IMR-90 (cell line): ENCODE measurements at regions not wholly inside any gene's neighbourhood (a gene's known extent, or its start where the extent isn't known, plus 50 kb on each side); places are given as distances from the start of the nearest gene placed in this dataset.

ENCODE experiments used
- ATAC-seq: fragments of 200-7000 bp; cut with Tn5 transposase; 2 replicates; pipeline ENCODE4 v1.9.1; 2020; ENCODE audit warnings: low read depth, mild to moderate bottlenecking, moderate library complexity
- BruUV-seq: library from RNA; stranded (reverse); fragments of 400-500 nt; replicated peaks from 2 replicates; lab custom pipeline; 2021; lab: Mats Ljungman, UMichigan
- CTCF ChIA-PET: fragments of 300-600 bp; formaldehyde crosslinking; extraction: SDS; loops from one replicate; lab custom pipeline; 2021; ENCODE audit warnings: antibody characterized with exemption; lab: Yijun Ruan, JAX
- POLR2A ChIA-PET: fragments of 300-600 bp; sonication (Branson Sonifier 250); formaldehyde crosslinking; loops from one replicate; lab custom pipeline; 2022; ENCODE audit warnings: antibody characterized with exemption; ENCODE audit not compliant: unreplicated experiment; lab: Charles Lee
- DNase-seq: peaks from one replicate; pipeline ENCODE4 v3.0.0; 2013
- H2AFZ ChIP-seq: replicated peaks from 2 replicates; pipeline ENCODE3; 2013; ENCODE audit warnings: low read length, mild to moderate bottlenecking; ENCODE audit not compliant: poor library complexity
- H2AK5ac ChIP-seq: 2 replicates; pipeline ENCODE4 v1.6.1; 2013; ENCODE audit warnings: low read depth, low read length, inconsistent platforms
- H2AK9ac ChIP-seq: replicated peaks from 2 replicates; pipeline ENCODE3; 2013; ENCODE audit warnings: mild to moderate bottlenecking, low read depth, low read length, moderate library complexity; ENCODE audit not compliant: poor library complexity
- H2BK120ac ChIP-seq: 2 replicates; pipeline ENCODE4 v1.6.1; 2013; ENCODE audit warnings: low read depth, low read length, inconsistent platforms
- H2BK15ac ChIP-seq: 3 replicates; pipeline ENCODE4 v1.6.1; 2013; ENCODE audit warnings: low read depth, low read length, inconsistent platforms
- H2BK20ac ChIP-seq: 2 replicates; pipeline ENCODE4 v1.6.1; 2013; ENCODE audit warnings: low read depth, mild to moderate bottlenecking, inconsistent platforms, low read length, moderate library complexity
- H2BK5ac ChIP-seq: 2 replicates; pipeline ENCODE4 v1.6.1; 2013; ENCODE audit warnings: mild to moderate bottlenecking, low read depth, low read length, inconsistent platforms; ENCODE audit not compliant: poor library complexity, severe bottlenecking
- H3K14ac ChIP-seq: replicated peaks from 2 replicates; pipeline ENCODE4 v1.6.1; 2013; ENCODE audit warnings: low read depth, low read length, inconsistent platforms
- H3K18ac ChIP-seq: 2 replicates; pipeline ENCODE4 v1.6.1; 2013; ENCODE audit warnings: low read depth, low read length, control low read depth
- H3K23ac ChIP-seq: 2 replicates; pipeline ENCODE4 v1.6.1; 2013; ENCODE audit warnings: low read depth, low read length, inconsistent platforms
- H3K27ac ChIP-seq: 2 replicates; pipeline ENCODE4 v1.5.1; 2013; ENCODE audit warnings: mild to moderate bottlenecking, control low read depth, low read length; ENCODE audit not compliant: insufficient read depth
- H3K27me3 ChIP-seq: 2 replicates; pipeline ENCODE4 v1.6.1; 2013; ENCODE audit warnings: low read length; ENCODE audit not compliant: control insufficient read depth, insufficient read depth
- H3K36me3 ChIP-seq: 2 replicates; pipeline ENCODE4 v1.6.1; 2013; ENCODE audit warnings: low read length, mixed read lengths; ENCODE audit not compliant: control insufficient read depth, insufficient read depth
- H3K4ac ChIP-seq: 2 replicates; pipeline ENCODE4 v1.6.1; 2013; ENCODE audit warnings: low read depth, low read length, inconsistent platforms
- H3K4me1 ChIP-seq: 2 replicates; pipeline ENCODE4 v1.6.1; 2013; ENCODE audit warnings: low read length, mixed read lengths; ENCODE audit not compliant: control insufficient read depth, insufficient read depth
- H3K4me2 ChIP-seq: 2 replicates; pipeline ENCODE4 v1.6.1; 2013; ENCODE audit warnings: low read depth, mild to moderate bottlenecking, control low read depth, low read length, moderate library complexity
- H3K4me3 ChIP-seq: 2 replicates; pipeline ENCODE4 v1.5.1; 2013; ENCODE audit warnings: low read depth, mild to moderate bottlenecking, control low read depth, low read length, moderate library complexity; ENCODE audit not compliant: insufficient read depth
- H3K56ac ChIP-seq: 2 replicates; pipeline ENCODE4 v1.6.1; 2013; ENCODE audit warnings: low read length, inconsistent platforms; ENCODE audit not compliant: insufficient read depth; ENCODE audit errors: extremely low read depth
- H3K79me1 ChIP-seq, 2 experiments: 2 replicates each; pipeline ENCODE4 v1.6.1; 2013; ENCODE audit warnings: low read length in 2 of 2, inconsistent platforms in 1 of 2, low read depth in 1 of 2
- H3K9ac ChIP-seq: 2 replicates; pipeline ENCODE4 v1.6.1; 2013; ENCODE audit warnings: low read depth, low read length, control low read depth
- H3K9me1 ChIP-seq: 2 replicates; pipeline ENCODE4 v1.6.1; 2013; ENCODE audit warnings: low read length, inconsistent platforms; ENCODE audit not compliant: insufficient read depth
- H3K9me3 ChIP-seq: 2 replicates; pipeline ENCODE4 v1.6.1; 2013; ENCODE audit warnings: low read length; ENCODE audit not compliant: control insufficient read depth, insufficient read depth
- H4K20me1 ChIP-seq: 2 replicates; pipeline ENCODE4 v1.6.1; 2013; ENCODE audit warnings: low read length, inconsistent platforms; ENCODE audit not compliant: insufficient read depth
- H4K5ac ChIP-seq: 2 replicates; pipeline ENCODE4 v1.6.1; 2013; ENCODE audit warnings: mild to moderate bottlenecking, low read depth, low read length, control low read depth
- H4K8ac ChIP-seq, 2 experiments: 2 replicates each; pipeline ENCODE4 v1.6.1; 2013; ENCODE audit warnings: low read depth in 2 of 2, low read length in 2 of 2, control low read depth in 1 of 2, inconsistent platforms in 1 of 2
- H4K91ac ChIP-seq: 2 replicates; pipeline ENCODE4 v1.6.1; 2013; ENCODE audit warnings: low read depth, low read length, inconsistent platforms; ENCODE audit not compliant: insufficient read depth
- BHLHE40 ChIP-seq: fragments of 150-350 bp; IDR thresholded peaks from 2 replicates; pipeline ENCODE4 v1.6.1; 2016; ENCODE audit warnings: mild to moderate bottlenecking, low read depth, low read length
- ELK1 ChIP-seq: fragments of 150-350 bp; IDR thresholded peaks from 2 replicates; pipeline ENCODE4 v1.6.1; 2016; ENCODE audit warnings: low read depth, mild to moderate bottlenecking, low read length, moderate library complexity, borderline replicate concordance
- FOS ChIP-seq: fragments of 150-350 bp; IDR thresholded peaks from 2 replicates; pipeline ENCODE4 v1.6.1; 2016; ENCODE audit warnings: low read depth, low read length
- NFE2L2 ChIP-seq: fragments of 150-350 bp; IDR thresholded peaks from 2 replicates; pipeline ENCODE4 v1.6.1; 2016; ENCODE audit warnings: low read depth, mild to moderate bottlenecking, low read length
- WGBS, 2 experiments: methylation state at CpG; one replicate each; pipeline versions ENCODE4 v1.1.5 to v1.1.7; 2013; ENCODE audit warnings: missing lambda C conversion rate in 2 of 2; ENCODE audit not compliant: insufficient read length in 1 of 2; ENCODE audit errors: extremely low coverage in 2 of 2; 5-methylcytosine and 5-hydroxymethylcytosine counted together
- dilution Hi-C: fragments of 300-500 bp; cut with HindIII; formaldehyde crosslinking; loops from one replicate; pipeline ENCODE4 v1.14.3; 2018; ENCODE audit warnings: low sequenced_read_pairs; ENCODE audit not compliant: unreplicated experiment
- in situ Hi-C: fragments of 300-500 bp; cut with MboI; formaldehyde crosslinking; loops from 3 replicates; pipeline ENCODE4 v1.14.3; 2019; ENCODE audit warnings: low sequenced_read_pairs, inconsistent platforms, mixed read lengths
- intact Hi-C: fragments of 100-400 bp; cut with micrococcal nuclease; formaldehyde crosslinking; loops from 2 replicates; pipeline ENCODE4 v1.10.0; 2022

- no peak overlapping the region for H4K91ac ChIP-seq
- no peak for TF ChIP-seq BHLHE40
- TF ChIP-seq NFE2L2, result no peak
- no peak for TF ChIP-seq FOS
- no peak for TF ChIP-seq ELK1
- H3K4me2 ChIP-seq, result no peak overlapping the region
- no peak overlapping the region for H4K5ac ChIP-seq
- H3K4me1 ChIP-seq, result no peaks in the 10 kb centered on the region
- H4K20me1 ChIP-seq, result no peaks in the 10 kb centered on the region
- no peak overlapping the region for H2AK9ac ChIP-seq
- no peaks in the 10 kb centered on the region for H3K36me3 ChIP-seq
- H3K4me3 ChIP-seq, result no peak overlapping the region
- intact Hi-C loops, result no loop called here
- POLR2A ChIA-PET, result no interaction called here
- H2BK120ac ChIP-seq, result no peak overlapping the region
- no peak overlapping the region for H3K4ac ChIP-seq
- no peak overlapping the region for H4K8ac ChIP-seq
- dilution Hi-C loops, result no loop called here
- no peak overlapping the region for H2AK5ac ChIP-seq
- WGBS, 2 experiments, result no CpG with 5 or more reads among the region's 5 CpGs
- no peak overlapping the region for H2BK20ac ChIP-seq
- H2BK5ac ChIP-seq, result no peak overlapping the region
- no peak overlapping the region for H3K56ac ChIP-seq
- CTCF ChIA-PET, result no interaction called here
- no peaks in the 10 kb centered on the region for H3K79me1 ChIP-seq
- no peaks in the 10 kb centered on the region for H3K9me3 ChIP-seq
- H3K27ac ChIP-seq, result no peak overlapping the region
- no peak overlapping the region for H2BK15ac ChIP-seq
- H3K9ac ChIP-seq, result no peak overlapping the region
- in situ Hi-C loops, result no loop called here
- H3K14ac ChIP-seq, result no peak overlapping the region
- no TSS peak for BruUV-seq
- H3K9me1 ChIP-seq, result no peaks in the 10 kb centered on the region
- H3K23ac ChIP-seq, result no peak overlapping the region
- no peak overlapping the region for H3K18ac ChIP-seq
- no peaks in the 10 kb centered on the region for H3K27me3 ChIP-seq
- no peak for DNase-seq
- no peak overlapping the region for H2AFZ ChIP-seq
- ATAC-seq, result no peak
Measured at GRCh38 chr2:115942800-115943199, 1500.4 kb downstream of the DPP10 start.
